Endothelial cell of umbilical vein (primary cell): ENCODE measurements at regions not wholly inside any gene's neighbourhood (a gene's known extent, or its start where the extent isn't known, plus 50 kb on each side); places are given as distances from the start of the nearest gene placed in this dataset.

ENCODE experiments used
- BruUV-seq: library from RNA; stranded (reverse); fragments of 400-500 nt; replicated peaks from 2 replicates; lab custom pipeline; 2021; lab: Mats Ljungman, UMichigan
- CTCF ChIA-PET: fragments of 300-600, 350-600 bp; sonication (Branson Sonifier 250); formaldehyde crosslinking; loops from one replicate; lab custom pipeline; 2021; ENCODE audit warnings: antibody characterized with exemption, inconsistent platforms; lab: Charles Lee
- POLR2A ChIA-PET: fragments of 300-600, 350-600 bp; sonication (Branson Sonifier 250); formaldehyde crosslinking; loops from one replicate; lab custom pipeline; 2021; ENCODE audit warnings: antibody characterized with exemption, inconsistent platforms; lab: Charles Lee
- DNase-seq: peaks from one replicate; pipeline ENCODE4 v3.0.0-alpha.2; 2011; ENCODE audit warnings: low read depth, low spot score
- FAIRE-seq: peaks from 2 replicates; lab custom pipeline; 2011; peaks lifted over from hg19 to GRCh38; lab: Jason Lieb, UNC
- H2AFZ ChIP-seq: 2 replicates; pipeline ENCODE4 v1.6.0; 2012; ENCODE audit warnings: low read depth, low read length, control low read depth, inconsistent platforms
- H3K27ac ChIP-seq: 2 replicates; pipeline ENCODE4 v1.5.1; 2011; ENCODE audit warnings: low read depth, mild to moderate bottlenecking, control low read depth, low read length, moderate library complexity; ENCODE audit not compliant: insufficient read depth
- H3K27me3 ChIP-seq, 2 experiments: 2 replicates each; pipeline versions ENCODE4 v1.6.0 to v1.6.1; 2011; ENCODE audit warnings: low read length in 2 of 2, mixed read lengths in 1 of 2; ENCODE audit not compliant: control insufficient read depth in 2 of 2, insufficient read depth in 2 of 2
- H3K36me3 ChIP-seq, 2 experiments: 2 replicates in 1 of 2; 3 replicates in 1 of 2; pipeline ENCODE4 v1.5.1; 2011; ENCODE audit warnings: low read length in 2 of 2, mild to moderate bottlenecking in 1 of 2, moderate library complexity in 1 of 2; ENCODE audit not compliant: control insufficient read depth in 2 of 2, insufficient read depth in 2 of 2; ENCODE audit errors: extremely low read depth in 1 of 2
- H3K4me1 ChIP-seq: 3 replicates; pipeline ENCODE4 v1.5.1; 2011; ENCODE audit warnings: mild to moderate bottlenecking, low read length; ENCODE audit not compliant: control insufficient read depth, insufficient read depth; ENCODE audit errors: extremely low read depth
- H3K4me2 ChIP-seq: 2 replicates; pipeline ENCODE4 v1.6.1; 2011; ENCODE audit warnings: low read length, control low read depth, mixed read lengths; ENCODE audit not compliant: insufficient read depth
- H3K4me3 ChIP-seq, 3 experiments: fragments of 200-600 bp in 1 of 3; sonication (generic), shearing (Covaris generic) in 1 of 3; replicated peaks in 1 of 3; 2 replicates each; pipeline ENCODE4 v1.5.1; 2011 to 2016; ENCODE audit warnings: control low read depth in 3 of 3, low read length in 3 of 3, mild to moderate bottlenecking in 2 of 3, inconsistent platforms in 1 of 3, low read depth in 1 of 3, moderate library complexity in 1 of 3; ENCODE audit not compliant: insufficient read depth in 1 of 3
- H3K79me2 ChIP-seq: 2 replicates; pipeline ENCODE4 v1.6.0; 2012; ENCODE audit warnings: low read length, inconsistent platforms; ENCODE audit not compliant: control insufficient read depth, insufficient read depth
- H3K9ac ChIP-seq: replicated peaks from 2 replicates; pipeline ENCODE3; 2011; ENCODE audit warnings: low read length, control low read depth; ENCODE audit not compliant: insufficient read depth; ENCODE audit errors: extremely low read depth
- H3K9me1 ChIP-seq: replicated peaks from 3 replicates; pipeline ENCODE4 v1.6.0; 2011; ENCODE audit warnings: mild to moderate bottlenecking, low read length; ENCODE audit not compliant: control insufficient read depth, insufficient read depth; ENCODE audit errors: extremely low read depth
- H3K9me3 ChIP-seq: replicated peaks from 2 replicates; pipeline ENCODE4 v1.5.1; 2012; ENCODE audit warnings: low read length, inconsistent platforms; ENCODE audit not compliant: control insufficient read depth, insufficient read depth
- H4K20me1 ChIP-seq: replicated peaks from 2 replicates; pipeline ENCODE3; 2011; ENCODE audit warnings: mild to moderate bottlenecking, low read length; ENCODE audit not compliant: control insufficient read depth, insufficient read depth; ENCODE audit errors: extremely low read depth
- EZH2 ChIP-seq: IDR thresholded peaks from 2 replicates; pipeline ENCODE4 v1.6.1; 2012; ENCODE audit warnings: borderline replicate concordance, low read depth, mild to moderate bottlenecking, moderate library complexity, low read length, inconsistent platforms; ENCODE audit not compliant: severe bottlenecking
- FOS ChIP-seq: IDR thresholded peaks from 2 replicates; pipeline ENCODE4 v1.6.1; 2011; ENCODE audit warnings: mild to moderate bottlenecking, low read length, moderate library complexity, borderline replicate concordance; ENCODE audit not compliant: insufficient read depth
- GATA2 ChIP-seq: IDR thresholded peaks from 2 replicates; pipeline ENCODE4 v1.7.0; 2011; ENCODE audit warnings: low read depth, mild to moderate bottlenecking, moderate library complexity, mixed read lengths, low read length; ENCODE audit not compliant: insufficient read length, insufficient read depth
- JUN ChIP-seq: IDR thresholded peaks from 2 replicates; pipeline ENCODE4 v1.6.1; 2011; ENCODE audit warnings: borderline replicate concordance, low read depth; ENCODE audit not compliant: insufficient read length, insufficient read depth
- MYC ChIP-seq: IDR thresholded peaks from one replicate; pipeline ENCODE4 v1.6.1; 2011; ENCODE audit warnings: mild to moderate bottlenecking, low read depth, low read length
- POLR2A ChIP-seq: IDR thresholded peaks from 2 replicates; pipeline ENCODE4 v1.6.1; 2012; ENCODE audit warnings: low read depth, mild to moderate bottlenecking, control low read depth, low read length
- POLR2AphosphoS5 ChIP-seq: IDR thresholded peaks from 2 replicates; pipeline ENCODE4 v1.6.1; 2012; ENCODE audit warnings: low read depth, mild to moderate bottlenecking, control low read depth, low read length, moderate library complexity; ENCODE audit not compliant: insufficient read depth
- dilution Hi-C: fragments of 300-500 bp; cut with MboI; formaldehyde crosslinking; loops from one replicate; pipeline ENCODE4 v1.15.0; 2019; ENCODE audit warnings: low sequenced_read_pairs; ENCODE audit not compliant: extremely low pct_ligation_motif_present
- intact Hi-C: fragments of 100-400 bp; cut with micrococcal nuclease; formaldehyde crosslinking; loops from one replicate; pipeline ENCODE4 v1.10.0; 2022
- TF ChIP-seq, protein P1 (sequence below), 2 donors: IDR thresholded peaks; 1 replicate in 1 of 2; 2 replicates in 1 of 2; pipeline ENCODE4 v1.5.1; 2011; ENCODE audit warnings: low read length in 2 of 2, mild to moderate bottlenecking in 2 of 2, moderate library complexity in 2 of 2, control low read depth in 1 of 2, inconsistent platforms in 1 of 2, low read depth in 1 of 2; ENCODE audit not compliant: insufficient read depth in 1 of 2; ENCODE audit errors: extremely low read depth in 1 of 2
- TF ChIP-seq, protein P2 (sequence below): IDR thresholded peaks from 2 replicates; pipeline ENCODE4 v1.6.1; 2011; ENCODE audit not compliant: insufficient read depth, insufficient read length

DNA sequence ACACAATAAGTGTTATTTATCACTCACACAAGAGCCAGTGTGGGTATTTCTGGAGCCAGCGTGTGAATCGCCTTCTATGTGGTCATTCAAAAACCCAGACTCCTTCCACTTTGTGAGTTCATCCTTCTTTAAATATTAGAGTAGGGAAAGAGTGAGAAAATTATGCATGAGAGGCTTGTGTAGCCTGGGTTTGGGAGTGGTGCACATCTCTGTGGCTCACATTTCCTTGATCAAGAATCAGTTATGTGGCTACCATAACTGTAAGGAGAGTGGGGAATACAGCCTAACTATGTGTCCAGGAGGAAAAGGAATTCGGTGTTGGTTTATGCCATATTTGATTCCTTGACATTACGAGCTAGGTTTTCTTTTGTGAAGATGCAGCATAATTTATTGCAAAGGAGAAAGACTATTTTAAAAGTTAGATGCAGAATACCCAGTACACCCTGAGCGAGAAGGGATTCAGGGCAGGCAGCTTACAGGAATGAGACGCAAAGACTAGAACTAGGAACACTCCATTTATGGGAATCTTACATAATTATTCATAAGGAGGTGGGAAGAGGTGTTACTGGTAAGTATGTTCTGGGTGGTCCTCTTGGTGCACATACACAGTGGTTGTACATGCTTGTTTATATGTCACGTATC is 638.5 kb downstream of the COL12A1 start:
- no peak overlapping the region for H3K4me3 ChIP-seq
- peaks cover 21% of the 10 kb centered on the region for H3K4me1 ChIP-seq
- no peaks in the 10 kb centered on the region for H3K9me3 ChIP-seq
- H3K27ac ChIP-seq = no peak overlapping the region
- CTCF ChIA-PET = interaction anchor here (1.1 to 2.4 kb wide), 2 partner anchors 636 to 829 kb away, joined by 3 to 14 read pairs; no protein-coding TSS in a partner anchor
- no peak for TF ChIP-seq POLR2AphosphoS5
- no peak for TF ChIP-seq POLR2A
- no peak for TF ChIP-seq GATA2
- TF ChIP-seq, protein P1, sequence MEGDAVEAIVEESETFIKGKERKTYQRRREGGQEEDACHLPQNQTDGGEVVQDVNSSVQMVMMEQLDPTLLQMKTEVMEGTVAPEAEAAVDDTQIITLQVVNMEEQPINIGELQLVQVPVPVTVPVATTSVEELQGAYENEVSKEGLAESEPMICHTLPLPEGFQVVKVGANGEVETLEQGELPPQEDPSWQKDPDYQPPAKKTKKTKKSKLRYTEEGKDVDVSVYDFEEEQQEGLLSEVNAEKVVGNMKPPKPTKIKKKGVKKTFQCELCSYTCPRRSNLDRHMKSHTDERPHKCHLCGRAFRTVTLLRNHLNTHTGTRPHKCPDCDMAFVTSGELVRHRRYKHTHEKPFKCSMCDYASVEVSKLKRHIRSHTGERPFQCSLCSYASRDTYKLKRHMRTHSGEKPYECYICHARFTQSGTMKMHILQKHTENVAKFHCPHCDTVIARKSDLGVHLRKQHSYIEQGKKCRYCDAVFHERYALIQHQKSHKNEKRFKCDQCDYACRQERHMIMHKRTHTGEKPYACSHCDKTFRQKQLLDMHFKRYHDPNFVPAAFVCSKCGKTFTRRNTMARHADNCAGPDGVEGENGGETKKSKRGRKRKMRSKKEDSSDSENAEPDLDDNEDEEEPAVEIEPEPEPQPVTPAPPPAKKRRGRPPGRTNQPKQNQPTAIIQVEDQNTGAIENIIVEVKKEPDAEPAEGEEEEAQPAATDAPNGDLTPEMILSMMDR (IDR thresholded peaks at IDR 0.05; ENCODE audit: extremely low read depth in 1 of 2, insufficient read depth in 1 of 2, low read depth in 1 of 2, low read length in 2 of 2) = no peak
- TF ChIP-seq MYC = no peak
- TF ChIP-seq JUN = no peak
- TF ChIP-seq, protein P2, sequence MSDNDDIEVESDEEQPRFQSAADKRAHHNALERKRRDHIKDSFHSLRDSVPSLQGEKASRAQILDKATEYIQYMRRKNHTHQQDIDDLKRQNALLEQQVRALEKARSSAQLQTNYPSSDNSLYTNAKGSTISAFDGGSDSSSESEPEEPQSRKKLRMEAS = no peak
- TF ChIP-seq FOS = no peak
- no peak for TF ChIP-seq EZH2
- no peak overlapping the region for H2AFZ ChIP-seq
- POLR2A ChIA-PET = no interaction called here
- no peaks in the 10 kb centered on the region for H3K9me1 ChIP-seq
- no peak overlapping the region for H3K4me2 ChIP-seq
- H3K79me2 ChIP-seq = no peaks in the 10 kb centered on the region
- FAIRE-seq (no peak), DNase-seq (no peak)
- no TSS peak for BruUV-seq
- intact Hi-C loops (loop anchor here (5.0 to 10.0 kb wide), 2 partner anchors 313 to 430 kb away; no protein-coding TSS in a partner anchor), dilution Hi-C loops (no loop called here)
- H3K36me3 ChIP-seq = no peaks in the 10 kb centered on the region
- H3K27me3 ChIP-seq = no peaks in the 10 kb centered on the region
- no peak overlapping the region for H3K9ac ChIP-seq
- no peaks in the 10 kb centered on the region for H4K20me1 ChIP-seq
